RPMI8226 (cell line): ENCODE measurements at regions not wholly inside any gene's neighbourhood (a gene's known extent, or its start where the extent isn't known, plus 50 kb on each side); places are given as distances from the start of the nearest gene placed in this dataset.
A peak's percentile ranks its signal among the peaks of the same experiment; 100 is the strongest.

Experiments used
- DNase-seq: peaks from one replicate; pipeline ENCODE4 v3.0.0-alpha.2; 2015

DNA sequence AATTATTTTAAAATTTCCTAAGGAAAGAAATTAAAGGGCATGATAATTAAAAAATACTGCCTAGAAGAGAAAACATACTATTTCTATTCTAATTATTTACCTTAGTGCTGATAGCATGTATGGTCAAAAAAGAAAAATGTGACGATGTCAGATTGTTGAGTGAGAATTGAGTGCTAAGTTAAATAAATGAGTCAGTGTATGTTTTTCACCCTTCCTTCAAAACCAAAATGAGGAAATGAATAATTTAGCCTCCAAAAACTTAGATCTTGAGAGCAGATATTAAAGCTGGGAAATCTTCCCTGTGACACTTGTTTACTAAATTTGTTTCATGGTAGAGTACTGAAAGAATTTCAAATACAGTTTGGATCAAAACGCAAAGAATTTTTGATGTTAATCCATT is 58.6 kb upstream of the NYAP2 start:
- no peak for DNase-seq

- no peak for DNase-seq
These were observed 62.3 kb upstream of the NYAP2 start for GRCh38 chr2:225337183-225337582.

GRCh38 chr2:225334514-225334913 is 65.0 kb upstream of the NYAP2 start:
- no peak for DNase-seq

- no peak for DNase-seq
These were observed 71.3 kb upstream of the NYAP2 start for GRCh38 chr2:225328192-225328591.

- DNase-seq = no peak
These were observed 72.5 kb upstream of the NYAP2 start for GRCh38 chr2:225326969-225327368.

DNA sequence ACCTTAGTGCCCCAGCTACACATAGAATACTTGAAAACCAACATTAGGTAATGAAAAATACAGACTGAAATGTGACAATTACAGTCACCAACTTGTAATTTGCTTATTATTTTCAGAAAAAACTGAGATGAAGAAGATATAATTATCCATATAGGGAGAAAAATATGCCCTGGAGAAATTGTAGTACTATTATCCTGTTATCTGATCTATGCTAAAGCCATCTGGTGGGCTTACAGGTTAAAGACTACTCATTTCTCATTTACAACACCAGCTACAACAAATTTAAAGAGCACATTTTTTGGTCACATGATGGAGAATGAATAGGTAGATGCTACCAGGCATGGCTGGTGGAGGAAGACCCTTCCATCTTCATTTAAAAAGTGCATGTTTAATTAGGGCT is 79.6 kb upstream of the NYAP2 start:
- DNase-seq = no peak

DNA sequence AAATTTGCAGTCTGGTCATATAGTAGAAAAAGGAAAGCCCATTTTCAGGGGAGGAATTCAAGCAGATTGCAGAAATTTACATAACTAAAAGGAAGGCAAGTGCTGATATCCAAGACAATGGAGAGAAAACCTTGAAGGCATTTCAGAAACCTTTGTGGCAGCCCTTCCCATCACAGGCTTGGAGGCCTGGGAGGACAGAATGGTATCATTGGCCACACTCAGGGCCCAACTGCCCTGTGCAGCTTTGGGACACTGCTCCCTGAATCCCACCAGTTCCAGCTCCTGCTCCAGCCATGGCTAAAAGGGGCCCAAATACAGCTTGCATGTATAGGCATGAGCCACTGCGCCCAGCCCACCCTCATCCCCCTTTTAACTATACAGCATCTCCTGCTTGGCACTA is 81.1 kb upstream of the NYAP2 start:
- no peak for DNase-seq

- no peak for DNase-seq
These were observed 82.3 kb upstream of the NYAP2 start for GRCh38 chr2:225317186-225317585.

DNA sequence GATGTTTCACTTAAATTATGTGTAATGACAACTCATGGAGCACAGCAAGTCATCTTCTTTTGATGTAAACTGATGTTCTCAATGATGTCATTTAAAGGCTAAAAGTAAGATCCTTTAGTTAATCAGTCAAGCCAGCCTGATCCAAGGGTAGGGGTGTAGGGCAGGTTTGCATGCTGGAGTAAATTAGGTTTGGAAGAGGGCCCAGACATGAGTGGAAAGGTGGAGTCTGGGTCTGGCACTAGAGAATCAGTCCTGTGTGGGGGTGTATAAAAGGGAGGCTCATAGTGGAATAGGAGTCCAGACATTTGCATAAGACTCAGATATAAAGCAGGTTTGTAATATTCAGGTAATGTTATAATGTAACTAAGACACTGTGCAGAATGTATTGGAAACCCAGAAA is 88.8 kb upstream of the NYAP2 start:
- no peak for DNase-seq

DNA sequence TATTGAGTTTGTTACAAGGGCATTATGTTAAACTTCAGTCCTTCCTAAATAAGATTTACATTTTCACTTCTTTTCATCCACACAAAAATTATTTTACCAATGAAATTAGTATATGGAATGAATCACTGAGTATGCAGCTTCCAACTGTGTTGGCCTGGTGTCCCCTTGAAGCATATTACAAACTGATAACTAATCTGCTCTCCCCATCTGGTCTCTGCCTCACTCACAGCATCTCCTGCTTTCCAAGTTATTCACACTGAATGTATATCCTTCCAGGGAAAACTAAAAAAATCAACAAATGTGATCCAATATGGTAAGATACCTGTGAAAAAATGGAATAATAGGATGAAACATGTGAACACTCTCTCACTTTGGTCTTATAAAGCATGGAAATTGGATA is 90.0 kb upstream of the NYAP2 start:
- no peak for DNase-seq

GRCh38 chr2:225296951-225297350 is 102.6 kb upstream of the NYAP2 start:
- no peak for DNase-seq

- DNase-seq = no peak
These were observed 104.4 kb upstream of the NYAP2 start for GRCh38 chr2:225295102-225295501.

DNA sequence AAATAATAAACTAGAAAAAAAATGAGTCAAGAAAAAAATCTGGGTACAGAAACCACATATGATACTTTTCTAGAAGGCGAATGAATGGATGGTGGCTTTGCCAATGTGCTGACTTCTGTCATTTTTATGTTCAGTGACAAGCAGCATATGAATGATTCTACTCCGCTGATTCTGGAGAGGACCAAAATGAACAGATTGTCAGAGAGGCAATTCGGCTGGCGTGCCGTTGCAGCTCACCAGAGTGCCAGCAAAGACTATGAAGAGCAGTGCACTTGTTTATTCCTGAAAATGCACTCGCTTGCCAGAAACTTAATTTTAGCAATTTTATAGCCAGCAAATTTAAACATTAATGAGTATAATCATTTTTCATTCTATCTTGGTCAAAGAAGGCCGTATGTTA is 105.9 kb upstream of the NYAP2 start:
- DNase-seq = no peak

DNA sequence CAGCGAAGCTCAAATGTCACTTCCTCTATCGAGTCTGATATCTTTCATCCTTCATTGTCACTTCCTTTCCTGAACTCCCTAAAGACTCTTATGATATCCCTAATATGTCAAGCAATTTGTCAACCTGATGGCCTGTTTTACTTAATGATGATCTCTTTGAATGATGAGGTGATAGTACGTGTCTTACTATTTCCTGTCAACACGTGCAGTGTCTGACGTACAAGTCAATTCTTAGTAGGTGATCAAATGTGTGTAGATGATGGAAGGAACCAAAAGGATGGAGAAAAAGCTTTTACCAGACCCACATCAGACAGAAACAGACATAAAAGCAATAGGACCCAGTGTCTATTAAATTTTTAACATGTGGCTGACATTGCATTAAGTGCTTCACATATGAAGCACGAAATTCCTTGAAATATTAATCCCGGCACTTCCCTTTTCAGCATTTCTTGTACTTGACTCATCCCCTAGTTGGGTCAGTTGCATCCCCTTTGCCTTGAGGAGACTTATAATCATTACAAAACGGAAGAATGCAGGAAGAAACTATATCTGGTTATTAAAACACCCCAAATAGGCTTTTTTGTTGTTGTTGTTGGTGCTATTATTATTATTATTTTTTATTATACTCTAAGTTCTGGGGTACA is 108.6 kb upstream of the NYAP2 start:
- no peak for DNase-seq

DNA sequence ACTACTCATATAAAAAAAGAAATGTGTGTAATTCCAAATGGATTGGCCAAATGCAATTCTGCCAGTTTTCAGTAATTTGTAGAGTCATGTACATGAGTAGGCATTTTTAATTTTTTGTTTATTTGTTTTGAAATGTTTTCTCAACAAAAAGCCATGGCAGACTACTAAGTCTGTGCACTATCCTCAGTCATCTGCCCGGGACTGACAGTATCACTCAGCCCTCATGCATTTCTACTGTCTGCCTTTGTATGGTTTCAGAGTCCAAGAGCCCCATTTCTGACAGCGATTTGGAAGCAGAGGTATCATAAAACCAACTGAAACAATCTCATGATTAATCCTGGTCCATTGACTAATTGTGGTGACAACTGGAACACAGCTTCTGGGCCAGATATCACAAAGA is 109.9 kb upstream of the NYAP2 start:
- DNase-seq = no peak

GRCh38 chr2:225288986-225289385 is 110.5 kb upstream of the NYAP2 start:
- DNase-seq = no peak

- DNase-seq = peak; percentile 9
These were observed 116.4 kb upstream of the NYAP2 start for GRCh38 chr2:225282858-225283710.

DNA sequence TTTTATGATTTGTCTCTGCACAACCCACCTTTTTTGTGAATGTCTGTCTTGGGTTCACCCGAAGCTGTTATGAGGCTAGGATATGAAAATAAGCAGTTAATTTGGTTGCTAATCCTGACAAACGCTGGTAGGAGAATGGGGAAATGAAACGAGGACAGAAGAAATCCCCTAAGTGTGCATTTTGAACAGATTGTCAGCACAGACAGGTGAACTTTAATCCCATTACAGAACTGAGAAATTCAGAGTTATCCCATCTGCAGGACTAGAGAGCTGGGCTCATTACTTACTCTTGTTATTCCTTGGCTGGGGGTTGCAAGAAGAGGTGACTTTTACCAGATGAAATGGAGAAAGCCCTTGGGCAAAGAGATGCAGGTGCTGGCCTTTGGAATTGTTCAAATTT is 123.3 kb upstream of the NYAP2 start:
- DNase-seq = peak; percentile 61

DNA sequence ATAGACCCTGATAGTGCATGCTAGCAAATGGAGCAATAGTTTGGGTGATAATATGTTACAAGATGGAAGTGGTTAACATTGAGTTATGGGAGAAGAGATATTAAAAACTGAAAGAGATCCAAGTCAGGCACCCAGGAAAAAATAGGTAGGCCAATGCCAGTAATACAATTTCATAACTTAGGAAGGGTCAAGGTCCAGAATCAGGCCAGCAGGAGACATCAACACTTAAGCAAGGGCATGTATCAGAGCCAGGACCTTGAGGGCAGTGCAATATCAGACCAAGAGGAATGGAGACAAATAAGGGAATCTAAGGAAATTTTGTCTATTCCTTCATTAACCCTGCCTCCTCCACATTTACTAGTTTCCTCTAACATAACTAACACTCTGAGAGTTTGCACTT is 124.1 kb upstream of the NYAP2 start:
- no peak for DNase-seq

DNA sequence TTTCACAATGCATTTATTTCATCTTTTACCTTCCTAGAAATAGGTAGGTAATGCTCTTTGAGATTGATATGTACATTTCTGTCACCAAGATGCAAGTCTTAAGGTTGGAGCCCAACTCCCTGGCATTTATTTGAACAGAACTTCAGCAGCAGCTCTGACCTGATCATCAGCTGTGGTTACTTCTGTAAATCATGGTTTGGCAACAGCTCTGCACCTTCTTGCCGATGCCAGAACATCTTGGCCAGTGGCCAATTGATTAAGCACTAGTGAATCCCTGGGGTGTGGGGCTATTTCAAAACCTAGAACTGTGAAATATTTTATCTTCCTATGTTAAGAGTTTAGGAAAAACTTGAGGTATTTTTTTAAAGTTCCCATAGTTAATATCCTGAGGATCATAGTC is 124.8 kb upstream of the NYAP2 start:
- peak; percentile 87 for DNase-seq

- DNase-seq = peak; percentile 47
These were observed 127.3 kb upstream of the NYAP2 start for GRCh38 chr2:225272173-225272572.

GRCh38 chr2:225270861-225271260 is 128.6 kb upstream of the NYAP2 start:
- DNase-seq = peak; percentile 87

- peak; percentile 24 for DNase-seq
These were observed 129.5 kb upstream of the NYAP2 start for GRCh38 chr2:225270053-225270452.

DNA sequence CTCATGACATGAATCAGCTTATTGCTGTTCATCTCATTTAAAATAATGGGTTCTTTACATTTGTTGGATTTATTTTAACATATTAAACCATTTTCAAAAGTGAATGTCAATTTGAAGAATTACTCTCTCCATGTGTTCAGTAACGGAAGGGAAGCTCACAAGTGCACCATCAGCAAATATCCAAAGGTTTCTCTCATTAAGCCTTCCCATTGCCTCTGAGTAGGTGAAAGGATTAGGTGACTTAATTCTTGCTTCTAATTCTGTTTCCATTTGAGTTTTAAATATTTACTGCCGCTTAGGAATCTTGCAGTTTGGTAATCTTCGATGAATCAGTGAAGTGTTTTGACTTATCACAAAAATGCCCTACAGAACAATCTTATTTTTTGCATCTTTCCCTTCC is 145.1 kb upstream of the NYAP2 start:
- no peak for DNase-seq

GRCh38 chr2:225244933-225245332 is 154.6 kb upstream of the NYAP2 start:
- DNase-seq = no peak
